T-cell (primary cell): ENCODE measurements at regions not wholly inside any gene's neighbourhood (a gene's known extent, or its start where the extent isn't known, plus 50 kb on each side); places are given as distances from the start of the nearest gene placed in this dataset.

Experiments used
- ATAC-seq, 4 experiments: fragments of 200-7000 bp in 3 of 4; fragments of 150-1000 bp in 1 of 4; cut with Tn5 transposase; replicated peaks in 1 of 4; 1 replicate in 3 of 4; 2 replicates in 1 of 4; pipeline ENCODE4 v1.10.0; 2021; ENCODE audit warnings: moderate library complexity in 3 of 4, mild to moderate bottlenecking in 2 of 4, moderate number of reproducible peaks in 1 of 4
- CTCF ChIA-PET, 2 donors: fragments of 300-600 bp; sonication (Branson Sonifier 250); formaldehyde crosslinking; loops; one replicate each; lab custom pipeline; 2022; ENCODE audit warnings: antibody characterized with exemption in 2 of 2; lab: Charles Lee
- POLR2A ChIA-PET, 2 donors: fragments of 300-600 bp; sonication (Branson Sonifier 250); formaldehyde crosslinking; loops; one replicate each; lab custom pipeline; 2022; ENCODE audit warnings: antibody characterized with exemption in 2 of 2; lab: Charles Lee
- DNase-seq, 35 experiments: peaks; one replicate each; pipeline versions ENCODE4 v3.0.0 to v3.0.0-alpha.2; 2013 to 2023
- H3K27ac ChIP-seq: one replicate; pipeline ENCODE4 v1.5.1; 2013; ENCODE audit warnings: low read length
- H3K27me3 ChIP-seq, 2 experiments: replicated peaks in 1 of 2; 1 replicate in 1 of 2; 2 replicates in 1 of 2; pipeline versions ENCODE4 v1.6.1 to v1.7.0; 2013; ENCODE audit warnings: low read length in 1 of 2, mixed read lengths in 1 of 2; ENCODE audit not compliant: control insufficient read depth in 2 of 2, insufficient read depth in 2 of 2; ENCODE audit errors: extremely low read depth in 1 of 2
- H3K36me3 ChIP-seq, 2 donors: 1 replicate in 1 of 2; 2 replicates in 1 of 2; pipeline versions ENCODE4 v1.6.1 to v1.7.0; 2013; ENCODE audit warnings: low read length in 1 of 2; ENCODE audit not compliant: control insufficient read depth in 2 of 2, insufficient read depth in 1 of 2; ENCODE audit errors: extremely low read depth in 1 of 2
- H3K4me1 ChIP-seq, 2 experiments: 1 replicate in 1 of 2; 2 replicates in 1 of 2; pipeline versions ENCODE4 v1.6.1 to v1.7.0; 2013; ENCODE audit warnings: low read length in 2 of 2, mixed read lengths in 1 of 2; ENCODE audit not compliant: insufficient read depth in 2 of 2, control insufficient read depth in 1 of 2; ENCODE audit errors: extremely low read depth in 1 of 2
- H3K4me3 ChIP-seq, 2 donors: 1 replicate in 1 of 2; 2 replicates in 1 of 2; pipeline versions ENCODE4 v1.5.1 to v1.7.0; 2013; ENCODE audit warnings: mild to moderate bottlenecking in 2 of 2, low read length in 1 of 2, moderate library complexity in 1 of 2; ENCODE audit not compliant: control insufficient read depth in 1 of 2; ENCODE audit errors: extremely low read depth in 1 of 2
- H3K9me3 ChIP-seq: 2 replicates; pipeline ENCODE4 v1.7.0; 2013
- H3K27ac Mint-ChIP-seq, 2 donors: one replicate each; pipeline ENCODE4 v1.8.0; 2020 to 2021; ENCODE audit warnings: mild to moderate bottlenecking in 2 of 2, mixed read lengths in 2 of 2
- H3K27me3 Mint-ChIP-seq, 2 donors: one replicate each; pipeline ENCODE4 v1.8.0; 2021 to 2022; ENCODE audit warnings: mixed read lengths in 2 of 2
- H3K36me3 Mint-ChIP-seq: one replicate; pipeline ENCODE4 v1.8.0; 2021; ENCODE audit warnings: mixed read lengths
- H3K4me1 Mint-ChIP-seq, 3 donors: one replicate each; pipeline ENCODE4 v1.8.0; 2020 to 2022; ENCODE audit warnings: mixed read lengths in 3 of 3, mild to moderate bottlenecking in 1 of 3
- H3K4me3 Mint-ChIP-seq, 3 donors: one replicate each; pipeline ENCODE4 v1.8.0; 2020 to 2022; ENCODE audit warnings: mild to moderate bottlenecking in 3 of 3, mixed read lengths in 3 of 3, moderate library complexity in 3 of 3
- H3K9me3 Mint-ChIP-seq, 3 donors: one replicate each; pipeline ENCODE4 v1.8.0; 2020 to 2022; ENCODE audit warnings: mixed read lengths in 3 of 3
- WGBS: methylation state at CpG from one replicate; pipeline ENCODE4 v1.1.5; 2013; ENCODE audit warnings: missing lambda C conversion rate; ENCODE audit not compliant: insufficient coverage; 5-methylcytosine and 5-hydroxymethylcytosine counted together

DNA sequence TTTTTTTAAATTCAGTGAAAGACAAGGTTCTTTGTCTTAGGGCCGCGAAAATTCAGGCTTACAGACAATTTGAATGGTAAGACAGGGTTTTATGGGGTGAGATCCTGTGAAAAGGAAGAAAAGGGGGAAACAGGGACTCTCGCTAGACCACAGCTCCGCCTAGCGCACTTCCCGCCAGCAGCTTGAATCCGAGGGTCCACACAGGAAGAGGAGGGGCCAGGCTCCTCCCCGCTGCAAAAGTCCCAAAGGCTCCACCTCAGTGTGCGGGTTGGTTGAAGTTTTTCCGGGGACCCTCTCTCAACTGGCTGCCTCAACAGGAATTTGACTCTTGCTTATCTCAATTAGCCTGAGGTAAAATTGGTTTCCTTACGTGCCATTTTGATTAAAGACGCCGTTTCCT lies 950.9 kb upstream of the CNTN5 start:
- no peak overlapping the region for H3K27ac Mint-ChIP-seq
- H3K27me3 Mint-ChIP-seq = no peaks in the 10 kb centered on the region
- Histone ChIP-seq H3K9me3 (no peaks in the 10 kb centered on the region), H3K4me3 (no peak overlapping the region), H3K27me3 (no peaks in the 10 kb centered on the region), H3K27ac (no peak overlapping the region), H3K36me3 (no peaks in the 10 kb centered on the region), H3K4me1 (no peaks in the 10 kb centered on the region)
- no peaks in the 10 kb centered on the region for H3K36me3 Mint-ChIP-seq
- H3K4me1 Mint-ChIP-seq = no peaks in the 10 kb centered on the region
- ATAC-seq = no peak
- 89% methylated on average over 7 of the region's 13 CpGs for WGBS
- CTCF ChIA-PET = no interaction called here
- DNase-seq = no peak
- H3K9me3 Mint-ChIP-seq = peaks cover 3 to 14% (median 10%) of the 10 kb centered on the region in 3 donors
- no peak overlapping the region for H3K4me3 Mint-ChIP-seq
- POLR2A ChIA-PET = no interaction called here

DNA sequence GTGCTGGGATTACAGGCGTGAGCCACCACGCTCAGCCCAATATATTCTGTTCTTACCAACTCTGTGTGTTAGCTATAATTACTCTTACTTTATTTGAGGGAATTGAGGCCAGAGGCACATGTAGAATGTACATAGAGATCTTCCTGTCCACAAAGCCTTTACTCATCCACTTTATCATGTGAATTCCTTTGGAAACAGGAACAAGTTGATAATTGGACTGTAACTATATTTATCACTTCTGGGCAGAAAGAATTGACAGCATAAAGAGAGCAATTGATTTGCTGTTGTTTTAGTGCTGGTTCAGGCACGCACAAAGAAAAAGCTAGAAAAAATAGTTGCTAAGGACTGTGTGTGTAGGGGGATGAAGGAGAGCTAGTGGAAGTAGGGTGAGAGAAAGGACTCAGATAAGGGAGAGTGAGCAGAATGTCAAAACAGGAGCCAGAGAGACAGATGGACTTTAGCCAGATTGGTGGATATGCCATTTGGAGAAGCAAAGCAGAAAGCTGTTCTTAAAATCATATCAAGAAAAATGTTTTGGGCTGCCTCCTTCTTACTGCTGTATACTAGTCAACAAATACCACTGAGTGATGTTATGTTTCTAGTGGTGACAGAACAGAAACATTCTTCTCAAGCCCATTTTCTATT lies 929.8 kb upstream of the CNTN5 start:
- Mint-ChIP-seq H3K27ac (no peak overlapping the region), H3K4me1 (no peaks in the 10 kb centered on the region)
- CTCF ChIA-PET = no interaction called here

GRCh38 chr11:98099371-98099770 lies 921.4 kb upstream of the CNTN5 start:
- H3K27ac ChIP-seq = no peak overlapping the region
- H3K9me3 ChIP-seq = no peaks in the 10 kb centered on the region
- Mint-ChIP-seq H3K27me3 (no peaks in the 10 kb centered on the region), H3K4me3 (no peak overlapping the region), H3K9me3 (peaks cover 0 to 13% (median 6%) of the 10 kb centered on the region in 3 donors), H3K36me3 (no peaks in the 10 kb centered on the region), H3K4me1 (no peaks in the 10 kb centered on the region), H3K27ac (no peak overlapping the region)
- H3K27me3 ChIP-seq = no peaks in the 10 kb centered on the region
- no peak for DNase-seq
- H3K4me1 ChIP-seq = no peaks in the 10 kb centered on the region
- H3K4me3 ChIP-seq = no peak overlapping the region
- H3K36me3 ChIP-seq = no peaks in the 10 kb centered on the region
- no peak for ATAC-seq
- no CpG with 5 or more reads among the region's 1 CpG for WGBS
- ChIA-PET POLR2A (no interaction called here), CTCF (no interaction called here)

More for the DNA sequence above, 929.8 kb upstream of the CNTN5 start:
- POLR2A ChIA-PET = interaction anchor here in 1 of 2 donors (0.7 kb wide), 1 partner anchor 14 kb away, joined by 6 read pairs; no protein-coding TSS in a partner anchor
- Histone ChIP-seq H3K27ac (no peak overlapping the region), H3K4me3 (no peak overlapping the region), H3K27me3 (no peaks in the 10 kb centered on the region), H3K9me3 (no peaks in the 10 kb centered on the region), H3K4me1 (no peaks in the 10 kb centered on the region), H3K36me3 (no peaks in the 10 kb centered on the region)
- Mint-ChIP-seq H3K9me3 (peaks cover 14 to 18% (median 14%) of the 10 kb centered on the region in 3 donors), H3K4me3 (no peak overlapping the region), H3K36me3 (no peaks in the 10 kb centered on the region), H3K27me3 (no peaks in the 10 kb centered on the region)
- DNase-seq = no peak
- ATAC-seq = no peak
- WGBS = 81% methylated on average over 1 of the region's 3 CpGs

DNA sequence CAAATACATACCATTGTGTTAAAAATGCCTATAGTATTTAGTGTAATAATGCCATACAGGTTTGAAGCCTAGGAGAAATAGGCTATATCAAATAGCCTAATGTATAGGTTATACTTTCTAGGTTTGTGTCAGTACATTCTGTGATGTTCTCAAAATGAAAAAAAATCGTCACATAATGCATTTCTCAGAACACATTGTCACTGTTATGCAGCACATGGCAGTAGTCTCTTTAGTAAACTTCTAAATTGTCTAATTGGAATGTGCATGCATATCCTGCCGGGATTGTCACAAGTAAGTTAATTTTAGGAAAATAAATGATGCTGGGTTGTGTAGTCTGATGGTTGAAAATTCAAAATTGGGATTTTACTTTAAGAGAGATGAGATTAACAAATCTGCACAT lies 920.1 kb upstream of the CNTN5 start:
- H3K4me3 ChIP-seq = no peak overlapping the region
- H3K4me1 Mint-ChIP-seq = no peaks in the 10 kb centered on the region
- ChIA-PET CTCF (no interaction called here), POLR2A (no interaction called here)
- no peaks in the 10 kb centered on the region for H3K9me3 ChIP-seq
- H3K9me3 Mint-ChIP-seq = peaks cover 0 to 13% (median 6%) of the 10 kb centered on the region in 3 donors
- no peaks in the 10 kb centered on the region for H3K4me1 ChIP-seq
- no peaks in the 10 kb centered on the region for H3K27me3 Mint-ChIP-seq
- no peaks in the 10 kb centered on the region for H3K27me3 ChIP-seq
- no peaks in the 10 kb centered on the region for H3K36me3 Mint-ChIP-seq
- no peak overlapping the region for H3K27ac Mint-ChIP-seq
- ATAC-seq (no peak), DNase-seq (no peak)
- H3K4me3 Mint-ChIP-seq = no peak overlapping the region
- no CpG with 5 or more reads among the region's 2 CpGs for WGBS
- no peak overlapping the region for H3K27ac ChIP-seq
- no peaks in the 10 kb centered on the region for H3K36me3 ChIP-seq

- Mint-ChIP-seq H3K27ac (no peak overlapping the region), H3K4me1 (no peaks in the 10 kb centered on the region), H3K4me3 (no peak overlapping the region), H3K9me3 (peaks cover 0 to 13% (median 6%) of the 10 kb centered on the region in 3 donors), H3K36me3 (no peaks in the 10 kb centered on the region), H3K27me3 (no peaks in the 10 kb centered on the region)
- Histone ChIP-seq H3K27me3 (no peaks in the 10 kb centered on the region), H3K4me1 (no peaks in the 10 kb centered on the region), H3K27ac (no peak overlapping the region), H3K9me3 (no peaks in the 10 kb centered on the region), H3K36me3 (no peaks in the 10 kb centered on the region), H3K4me3 (no peak overlapping the region)
- CTCF ChIA-PET = no interaction called here
- DNase-seq (no peak), ATAC-seq (no peak)
- POLR2A ChIA-PET = no interaction called here
- WGBS = 80% methylated on average over 1 of the region's 1 CpG
Measured at GRCh38 chr11:98101329-98101728, 919.4 kb upstream of the CNTN5 start.

DNA sequence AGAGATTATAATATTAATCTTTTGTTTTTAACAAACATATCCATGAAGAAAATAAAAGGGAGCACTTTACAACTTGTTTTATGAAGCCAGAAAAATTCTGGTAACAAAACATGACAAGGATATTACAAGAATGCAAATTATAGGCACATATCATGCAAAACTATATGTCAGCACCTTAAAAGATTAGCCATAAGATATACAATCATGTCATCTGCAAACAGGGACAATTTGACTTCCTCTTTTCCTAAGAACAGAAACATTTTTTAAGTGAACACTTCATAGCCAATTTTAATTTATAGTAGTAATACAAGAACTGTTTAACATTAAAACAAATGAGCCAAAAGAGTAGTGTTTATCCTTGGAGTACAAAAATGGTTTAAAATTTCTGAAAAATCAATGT lies 916.5 kb upstream of the CNTN5 start:
- Histone ChIP-seq H3K9me3 (no peaks in the 10 kb centered on the region), H3K4me3 (no peak overlapping the region), H3K4me1 (no peaks in the 10 kb centered on the region), H3K27me3 (no peaks in the 10 kb centered on the region), H3K27ac (no peak overlapping the region), H3K36me3 (no peaks in the 10 kb centered on the region)
- DNase-seq = no peak
- H3K27ac Mint-ChIP-seq = no peak overlapping the region
- POLR2A ChIA-PET = interaction anchor here in 1 of 2 donors (0.6 kb wide), 1 partner anchor 14 kb away, joined by 6 read pairs; no protein-coding TSS in a partner anchor
- peaks cover 0 to 8% (median 6%) of the 10 kb centered on the region in 3 donors for H3K9me3 Mint-ChIP-seq
- H3K4me1 Mint-ChIP-seq = no peaks in the 10 kb centered on the region
- no peaks in the 10 kb centered on the region for H3K36me3 Mint-ChIP-seq
- no peak for ATAC-seq
- no peak overlapping the region for H3K4me3 Mint-ChIP-seq
- CTCF ChIA-PET = no interaction called here
- H3K27me3 Mint-ChIP-seq = no peaks in the 10 kb centered on the region

DNA sequence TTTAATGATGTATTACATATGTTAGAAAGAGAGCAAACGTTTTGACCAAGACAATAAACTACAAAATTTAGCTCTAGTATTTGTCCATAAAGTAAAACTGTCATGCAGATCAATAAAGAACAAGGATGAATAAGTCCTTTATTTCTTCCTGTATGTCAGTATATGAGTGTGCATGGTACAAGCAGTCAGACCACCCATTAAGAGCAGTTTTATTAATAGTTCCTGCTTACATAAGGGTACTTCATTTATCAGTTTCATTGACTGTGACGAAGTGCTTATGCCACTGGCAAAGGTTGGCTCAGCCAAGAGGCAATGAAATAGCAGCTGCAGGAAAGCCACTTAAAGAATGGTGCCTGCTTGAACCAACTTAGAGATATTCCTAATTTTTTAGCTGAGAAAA lies 913.0 kb upstream of the CNTN5 start:
- no peaks in the 10 kb centered on the region for H3K36me3 ChIP-seq

More for the DNA sequence above, 913.0 kb upstream of the CNTN5 start:
- Histone ChIP-seq H3K27ac (no peak overlapping the region), H3K4me3 (no peak overlapping the region), H3K4me1 (no peaks in the 10 kb centered on the region), H3K27me3 (no peaks in the 10 kb centered on the region), H3K9me3 (no peaks in the 10 kb centered on the region)
- ATAC-seq = no peak
- WGBS = no CpG with 5 or more reads among the region's 2 CpGs
- POLR2A ChIA-PET = no interaction called here
- CTCF ChIA-PET = no interaction called here
- Mint-ChIP-seq H3K27me3 (no peaks in the 10 kb centered on the region), H3K4me3 (no peak overlapping the region), H3K9me3 (peaks cover 0 to 8% (median 4%) of the 10 kb centered on the region in 3 donors), H3K36me3 (no peaks in the 10 kb centered on the region), H3K27ac (no peak overlapping the region), H3K4me1 (no peaks in the 10 kb centered on the region)
- no peak for DNase-seq
